Transverse colon (tissue), 4 donors: ENCODE measurements at regions not wholly inside any gene's neighbourhood (a gene's known extent, or its start where the extent isn't known, plus 50 kb on each side); places are given as distances from the start of the nearest gene placed in this dataset.

Experiments used
- DNase-seq: peaks from one replicate; pipeline ENCODE4 v3.0.0-alpha.2; 2019
- H3K27ac ChIP-seq, 4 donors: fragments of 200-600 bp; sonication (generic); 2 replicates each; pipeline ENCODE4 v1.5.1; 2016 to 2018; ENCODE audit warnings: inconsistent platforms in 4 of 4
- H3K27me3 ChIP-seq: fragments of 200-600 bp; sonication (generic); 2 replicates; pipeline ENCODE4 v1.5.1; 2017; ENCODE audit warnings: inconsistent platforms
- H3K36me3 ChIP-seq, 4 donors: fragments of 200-600 bp; sonication (generic); 2 replicates each; pipeline ENCODE4 v1.5.1; 2017 to 2019; ENCODE audit warnings: inconsistent platforms in 4 of 4
- H3K4me1 ChIP-seq, 4 donors: fragments of 200-600 bp; sonication (generic); 2 replicates each; pipeline ENCODE4 v1.5.1; 2017 to 2020; ENCODE audit warnings: inconsistent platforms in 4 of 4
- H3K4me3 ChIP-seq, 4 donors: fragments of 200-600 bp; sonication (generic); 1 replicate in 1 of 4; 2 replicates in 3 of 4; pipeline versions ENCODE4 v1.5.1 to v1.6.1; 2017 to 2019; ENCODE audit warnings: inconsistent platforms in 4 of 4
- H3K9me3 ChIP-seq, 2 donors: fragments of 200-600 bp; sonication (generic); 2 replicates each; pipeline ENCODE4 v1.5.1; 2017 to 2019; ENCODE audit warnings: inconsistent platforms in 2 of 2
- EP300 ChIP-seq: sonication (generic); formaldehyde crosslinking; IDR thresholded peaks from one replicate; pipeline ENCODE4 v1.6.1; 2017; ENCODE audit warnings: antibody characterized with exemption, low read depth
- POLR2A ChIP-seq: fragments of 450-650 bp; IDR thresholded peaks from one replicate; pipeline ENCODE4 v1.6.1; 2016; ENCODE audit warnings: antibody characterized with exemption, mild to moderate bottlenecking, moderate library complexity
- POLR2AphosphoS5 ChIP-seq, 3 donors: sonication (generic); formaldehyde crosslinking; IDR thresholded peaks; one replicate each; pipeline ENCODE4 v1.6.1; 2016; ENCODE audit warnings: antibody characterized with exemption in 3 of 3
- WGBS, 2 donors: methylation state at CpG; one replicate each; pipeline ENCODE4 v1.1.5; 2018; ENCODE audit warnings: low coverage in 1 of 2; 5-methylcytosine and 5-hydroxymethylcytosine counted together
- in situ Hi-C, 4 donors: fragments of 200-750 bp; cut with MboI; loops; one replicate each; pipeline versions ENCODE4 v1.15.0 to v1.15.1; 2017; ENCODE audit warnings: low sequenced_read_pairs in 3 of 4, low pct_ligation_motif_present in 1 of 4, low pct_unique_long_range_greater_than_20kb in 1 of 4
- intact Hi-C: fragments of 100-400 bp; cut with DNase I; formaldehyde crosslinking; loops from one replicate; pipeline ENCODE4 v1.15.1; 2023; ENCODE audit warnings: low total_unique reads
- TF ChIP-seq, protein P1 (sequence below), 5 experiments: fragments of 200-600 bp in 3 of 5; fragments of 450-650 bp in 2 of 5; sonication (generic) in 3 of 5; IDR thresholded peaks; 1 replicate in 2 of 5; 2 replicates in 3 of 5; pipeline ENCODE4 v1.5.1; 2016 to 2017; ENCODE audit warnings: antibody characterized with exemption in 5 of 5, inconsistent platforms in 3 of 5, mild to moderate bottlenecking in 2 of 5, moderate library complexity in 1 of 5

DNA sequence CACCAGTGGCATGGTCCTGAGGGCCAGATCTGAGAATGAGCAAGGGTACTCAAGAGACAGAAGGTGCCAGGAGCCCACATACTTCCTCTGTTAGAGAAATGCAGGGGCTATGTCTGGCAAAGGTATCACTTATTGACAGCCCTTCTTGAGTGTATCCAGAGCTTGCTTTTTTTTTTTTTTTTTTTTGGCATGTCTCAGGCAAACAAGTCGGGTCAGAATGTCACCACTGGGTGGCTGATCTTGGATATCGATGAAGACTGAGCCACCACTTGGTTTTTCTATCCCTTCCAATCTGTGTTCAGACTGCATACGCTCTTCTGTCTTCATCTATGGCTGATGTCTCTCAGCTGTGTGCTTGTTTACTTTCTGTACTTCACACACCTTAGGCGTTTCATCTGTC lies 363.4 kb upstream of the C2CD4B start:
- TF ChIP-seq POLR2A, result no peak
- TF ChIP-seq POLR2AphosphoS5 (IDR thresholded peaks at IDR 0.05), result no peak
- TF ChIP-seq EP300, result no peak
- TF ChIP-seq, protein P1, sequence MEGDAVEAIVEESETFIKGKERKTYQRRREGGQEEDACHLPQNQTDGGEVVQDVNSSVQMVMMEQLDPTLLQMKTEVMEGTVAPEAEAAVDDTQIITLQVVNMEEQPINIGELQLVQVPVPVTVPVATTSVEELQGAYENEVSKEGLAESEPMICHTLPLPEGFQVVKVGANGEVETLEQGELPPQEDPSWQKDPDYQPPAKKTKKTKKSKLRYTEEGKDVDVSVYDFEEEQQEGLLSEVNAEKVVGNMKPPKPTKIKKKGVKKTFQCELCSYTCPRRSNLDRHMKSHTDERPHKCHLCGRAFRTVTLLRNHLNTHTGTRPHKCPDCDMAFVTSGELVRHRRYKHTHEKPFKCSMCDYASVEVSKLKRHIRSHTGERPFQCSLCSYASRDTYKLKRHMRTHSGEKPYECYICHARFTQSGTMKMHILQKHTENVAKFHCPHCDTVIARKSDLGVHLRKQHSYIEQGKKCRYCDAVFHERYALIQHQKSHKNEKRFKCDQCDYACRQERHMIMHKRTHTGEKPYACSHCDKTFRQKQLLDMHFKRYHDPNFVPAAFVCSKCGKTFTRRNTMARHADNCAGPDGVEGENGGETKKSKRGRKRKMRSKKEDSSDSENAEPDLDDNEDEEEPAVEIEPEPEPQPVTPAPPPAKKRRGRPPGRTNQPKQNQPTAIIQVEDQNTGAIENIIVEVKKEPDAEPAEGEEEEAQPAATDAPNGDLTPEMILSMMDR (IDR thresholded peaks at IDR 0.05), result no peak
- 70 to 81% methylated on average over 2 to 4 of the region's 4 CpGs for WGBS, 2 donors
- H3K36me3 ChIP-seq, result no peaks in the 10 kb centered on the region

DNA sequence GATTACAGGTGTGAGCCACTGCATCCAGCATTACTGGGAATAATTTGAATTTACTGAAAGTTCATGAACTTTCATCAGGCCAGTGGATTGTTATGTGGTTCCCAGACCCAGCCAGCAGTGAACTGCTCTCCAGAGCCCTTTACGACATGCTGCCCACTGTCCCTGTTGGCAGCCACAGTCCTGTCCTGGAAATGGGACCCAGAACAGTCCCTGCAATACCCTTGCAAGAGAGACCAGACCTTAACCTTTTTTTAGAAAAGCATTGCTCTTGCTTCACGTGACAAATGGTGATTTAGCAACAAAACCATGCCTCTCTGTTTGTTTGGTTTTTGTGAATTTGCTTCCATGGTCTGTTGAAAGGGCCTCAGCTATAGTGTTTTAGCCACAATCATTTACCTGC lies 367.3 kb upstream of the C2CD4B start:
- no peaks in the 10 kb centered on the region for H3K9me3 ChIP-seq
- DNase-seq, result no peak
- intact Hi-C loops (no loop called here), in situ Hi-C loops (no loop called here)
- no peaks in the 10 kb centered on the region for H3K36me3 ChIP-seq
- 70 to 91% methylated on average over 2 of the region's 2 CpGs for WGBS, 2 donors
- H3K4me1 ChIP-seq, result no peaks in the 10 kb centered on the region
- H3K27ac ChIP-seq, result no peak overlapping the region
- TF ChIP-seq POLR2A (no peak), EP300 (no peak), POLR2AphosphoS5 (IDR thresholded peaks at IDR 0.05) (no peak)
- TF ChIP-seq, protein P1 (IDR thresholded peaks at IDR 0.05), result no peak
- no peak overlapping the region for H3K4me3 ChIP-seq
- no peaks in the 10 kb centered on the region for H3K27me3 ChIP-seq

More for the DNA sequence above, 363.4 kb upstream of the C2CD4B start:
- in situ Hi-C loops (no loop called here), intact Hi-C loops (no loop called here)
- no peaks in the 10 kb centered on the region for H3K9me3 ChIP-seq
- no peak for DNase-seq
- H3K27ac ChIP-seq, result no peak overlapping the region
- H3K27me3 ChIP-seq, result no peaks in the 10 kb centered on the region
- no peak overlapping the region for H3K4me3 ChIP-seq
- H3K4me1 ChIP-seq, result no peaks in the 10 kb centered on the region

DNA sequence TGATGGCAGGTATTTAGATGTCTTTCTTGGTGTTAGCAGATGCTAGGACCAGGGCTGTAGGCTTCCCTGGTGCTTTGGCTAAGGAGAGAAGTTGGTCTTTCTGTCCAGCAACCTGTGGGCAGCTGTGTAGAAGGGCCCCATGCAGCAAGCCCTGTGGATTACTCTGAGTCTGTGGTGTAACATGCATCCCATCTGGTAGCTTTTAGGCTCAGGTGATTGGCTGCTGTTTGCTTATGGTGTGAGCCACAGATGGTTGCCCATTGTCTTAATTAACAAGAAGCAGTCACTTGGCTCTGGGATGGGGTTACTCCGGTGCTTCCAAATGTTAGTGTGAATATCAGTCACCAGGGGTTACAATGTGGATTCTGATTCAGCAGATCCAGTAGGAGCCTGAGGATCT lies 368.6 kb upstream of the C2CD4B start:
- Histone ChIP-seq H3K27ac (no peak overlapping the region), H3K4me3 (no peak overlapping the region), H3K4me1 (no peaks in the 10 kb centered on the region), H3K27me3 (no peaks in the 10 kb centered on the region), H3K36me3 (no peaks in the 10 kb centered on the region), H3K9me3 (no peaks in the 10 kb centered on the region)
- TF ChIP-seq, protein P1 (IDR thresholded peaks at IDR 0.05), result no peak
- TF ChIP-seq EP300 (no peak), POLR2AphosphoS5 (IDR thresholded peaks at IDR 0.05) (no peak), POLR2A (no peak)
- in situ Hi-C loops (no loop called here), intact Hi-C loops (no loop called here)
- DNase-seq, result no peak
- WGBS, 2 donors, result 64% methylated on average over 1 of the region's 1 CpG; no CpG with 5 or more reads in 1 of the 2 donors

DNA sequence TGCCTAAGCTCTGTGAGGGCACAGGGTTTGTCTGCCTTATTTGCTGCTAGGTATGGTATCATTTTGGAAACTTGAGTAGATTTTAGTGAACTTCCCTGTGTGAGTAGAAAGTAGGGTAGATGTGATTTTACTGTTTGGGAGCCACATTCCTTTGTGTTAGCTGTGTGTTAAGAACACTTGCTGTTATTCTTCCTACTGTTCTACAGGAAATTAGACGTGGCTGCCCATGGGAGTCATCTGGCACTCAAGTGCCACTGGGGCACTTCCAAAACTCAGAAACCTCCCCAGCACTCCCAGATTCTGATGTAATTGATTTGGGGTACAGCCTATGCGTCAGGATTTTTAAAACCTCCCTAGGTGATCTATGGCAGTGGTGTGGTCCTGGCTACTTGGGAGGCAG lies 369.9 kb upstream of the C2CD4B start:
- intact Hi-C loops, result no loop called here
- WGBS, 2 donors, result 75 to 100% methylated on average over 2 of the region's 2 CpGs
- no peaks in the 10 kb centered on the region for H3K9me3 ChIP-seq

More for the DNA sequence above, 369.9 kb upstream of the C2CD4B start:
- no peaks in the 10 kb centered on the region for H3K27me3 ChIP-seq
- no peak overlapping the region for H3K27ac ChIP-seq
- no peaks in the 10 kb centered on the region for H3K36me3 ChIP-seq
- peaks cover 0 to 5% (median 1%) of the 10 kb centered on the region in 4 donors for H3K4me1 ChIP-seq
- TF ChIP-seq POLR2A, result no peak
- TF ChIP-seq, protein P1 (IDR thresholded peaks at IDR 0.05), result no peak
- no peak for TF ChIP-seq EP300
- TF ChIP-seq POLR2AphosphoS5 (IDR thresholded peaks at IDR 0.05), result no peak
- no peak overlapping the region for H3K4me3 ChIP-seq
- in situ Hi-C loops, result no loop called here
- DNase-seq, result no peak
